GM19468 (cell line): ENCODE measurements at regions not wholly inside any gene's neighbourhood (a gene's known extent, or its start where the extent isn't known, plus 50 kb on each side); places are given as distances from the start of the nearest gene placed in this dataset.

Experiments
- ATAC-seq: cut with Tn5 transposase; IDR thresholded peaks from one replicate; pipeline ENCODE4 v1.9.1; 2021; ENCODE audit warnings: mild to moderate bottlenecking, moderate library complexity, moderate number of reproducible peaks; ENCODE audit not compliant: unreplicated experiment; ENCODE audit errors: extremely low read depth

DNA sequence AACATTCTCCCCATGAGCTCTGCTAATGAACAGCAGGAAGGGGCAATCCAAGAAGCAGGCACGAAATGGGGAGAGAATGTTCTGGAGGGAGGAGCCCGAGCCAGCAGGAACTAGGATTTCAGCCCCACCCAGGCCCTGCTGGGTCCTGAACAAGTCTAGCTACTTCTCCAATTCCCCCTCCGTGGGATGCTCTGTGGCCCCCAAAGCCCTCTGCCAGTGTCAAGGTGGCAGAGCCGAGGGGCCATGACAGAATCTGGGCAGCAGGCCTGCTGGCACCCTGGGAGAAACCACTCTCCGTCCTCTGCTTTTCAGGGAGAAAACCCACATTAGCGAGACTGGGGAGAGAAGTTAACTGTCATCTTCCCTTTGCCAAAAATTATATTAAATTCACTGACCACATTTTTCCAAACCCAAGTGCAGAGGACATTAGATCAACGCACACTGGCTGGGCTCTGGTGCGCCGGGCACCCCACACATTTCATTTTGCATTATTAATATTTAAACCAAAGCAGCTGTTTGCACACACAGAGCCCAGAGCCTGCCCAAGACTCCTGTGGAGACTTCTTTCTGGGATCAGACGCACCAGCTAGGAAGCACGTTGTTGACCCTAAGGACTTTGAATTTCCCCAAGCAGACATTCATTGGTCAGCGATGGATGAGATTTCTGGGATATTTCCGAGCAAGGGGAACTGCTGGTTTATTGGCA lies 80.2 kb upstream of the PKDCC start:
- no peak for ATAC-seq

DNA sequence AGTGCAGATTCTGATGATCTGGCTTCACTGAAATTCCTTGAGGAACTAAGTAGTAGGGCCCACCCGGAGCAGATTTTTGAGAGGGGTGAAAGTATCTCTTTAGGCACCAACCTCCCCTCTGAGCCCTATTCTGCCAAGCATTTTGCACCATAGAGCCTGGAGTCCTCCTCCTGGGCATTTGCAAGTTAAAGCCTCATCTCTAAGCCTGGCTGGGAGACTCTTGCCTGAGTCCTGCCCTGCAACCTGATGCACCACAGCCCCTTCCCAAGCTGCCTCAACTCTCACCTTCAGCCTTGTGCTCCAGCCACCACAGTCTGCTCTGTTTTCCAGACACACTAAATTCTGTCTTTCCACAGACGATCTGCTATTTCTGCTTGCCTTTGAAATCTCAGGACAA lies 79.6 kb upstream of the PKDCC start:
- no peak for ATAC-seq

DNA sequence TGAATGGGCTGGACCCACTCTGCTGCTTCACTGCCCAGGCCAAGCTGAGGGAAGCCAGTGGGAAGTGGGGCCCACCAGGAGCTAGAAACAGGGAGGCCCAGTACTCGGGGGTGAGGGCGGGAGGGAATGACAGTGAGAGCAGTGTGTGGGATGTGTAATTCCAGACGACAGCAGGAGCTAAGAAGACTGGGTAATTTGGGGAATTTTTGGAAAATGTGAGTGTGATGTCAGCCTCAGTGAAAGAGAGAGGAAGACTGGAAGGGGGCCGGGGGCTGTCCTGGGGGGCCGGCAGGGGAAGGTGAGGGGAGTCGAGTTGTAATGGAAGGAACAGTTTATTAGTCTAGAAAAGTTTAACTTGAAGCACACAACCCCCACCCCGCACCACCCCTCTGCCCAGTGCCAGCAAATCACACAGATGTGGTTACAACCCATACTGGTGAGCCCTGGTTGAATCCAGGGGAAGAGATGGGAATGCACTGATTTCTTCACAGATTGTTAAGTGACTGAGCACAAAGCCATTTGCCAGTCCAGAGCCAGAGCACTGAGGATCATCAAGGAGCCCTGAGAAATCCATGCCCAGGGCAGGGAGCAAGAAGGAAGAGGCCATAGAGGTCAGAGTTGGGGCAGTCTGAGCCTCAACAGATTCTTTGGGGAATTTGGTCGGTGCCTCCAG lies 76.7 kb upstream of the PKDCC start:
- no peak for ATAC-seq

DNA sequence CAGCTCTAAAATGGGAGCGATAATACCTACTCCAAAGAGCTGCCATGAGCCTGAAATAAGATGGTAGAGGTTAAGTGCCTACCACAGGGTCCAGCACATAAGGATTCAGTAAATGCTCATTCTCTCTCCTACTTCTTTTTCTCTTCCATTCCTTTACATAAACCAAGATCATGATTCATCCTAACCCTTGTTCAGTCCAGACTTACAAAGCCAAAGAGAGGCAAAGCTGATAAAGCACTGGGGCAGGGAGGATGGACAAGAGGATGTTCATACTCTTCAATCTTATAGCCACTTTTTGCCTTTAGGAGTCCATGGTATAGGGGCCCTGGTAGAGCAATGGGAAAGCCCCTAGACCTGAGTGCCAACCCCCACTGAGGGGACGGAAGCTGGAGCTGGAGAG lies 75.6 kb upstream of the PKDCC start:
- ATAC-seq, result no peak

DNA sequence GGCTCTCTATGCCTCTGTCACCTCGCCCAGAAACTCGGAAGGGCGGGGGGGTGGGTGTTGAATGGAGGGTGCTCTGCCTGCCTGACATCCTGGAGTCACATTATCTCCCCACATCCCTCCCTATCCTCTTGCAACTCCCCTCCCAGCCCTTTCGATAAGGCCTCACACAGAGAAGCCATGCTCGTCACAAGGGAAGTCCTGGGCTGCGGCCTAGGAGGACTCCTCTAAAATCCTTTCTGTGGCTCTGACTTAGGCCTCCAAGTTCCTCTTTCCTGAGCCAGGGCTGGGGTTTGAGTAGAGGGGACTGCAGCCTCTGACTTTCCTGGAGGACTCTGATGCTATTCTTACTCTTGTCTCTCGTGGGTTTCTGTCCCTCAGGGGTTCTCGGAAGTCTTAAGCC lies 75.0 kb upstream of the PKDCC start:
- ATAC-seq, result no peak

DNA sequence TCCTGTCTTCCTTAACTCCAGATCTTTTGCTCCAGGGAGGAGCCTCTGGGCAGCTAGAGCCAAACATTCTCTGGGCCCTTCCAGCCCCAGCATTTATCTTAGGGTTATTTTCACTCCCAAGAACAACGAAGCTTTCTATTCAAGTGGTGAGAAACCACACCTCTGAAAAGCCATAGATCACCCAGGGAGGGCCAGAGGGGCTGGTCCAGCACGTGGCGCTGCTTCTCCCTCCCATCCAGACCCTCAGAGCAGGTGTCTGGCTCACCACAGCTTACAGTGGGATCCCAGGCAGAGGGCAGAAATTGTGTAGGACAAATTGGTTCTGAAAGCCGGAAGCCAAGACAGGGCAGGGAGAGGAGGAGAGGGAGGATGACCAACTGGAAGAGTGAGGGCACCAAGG lies 74.0 kb upstream of the PKDCC start:
- no peak for ATAC-seq

DNA sequence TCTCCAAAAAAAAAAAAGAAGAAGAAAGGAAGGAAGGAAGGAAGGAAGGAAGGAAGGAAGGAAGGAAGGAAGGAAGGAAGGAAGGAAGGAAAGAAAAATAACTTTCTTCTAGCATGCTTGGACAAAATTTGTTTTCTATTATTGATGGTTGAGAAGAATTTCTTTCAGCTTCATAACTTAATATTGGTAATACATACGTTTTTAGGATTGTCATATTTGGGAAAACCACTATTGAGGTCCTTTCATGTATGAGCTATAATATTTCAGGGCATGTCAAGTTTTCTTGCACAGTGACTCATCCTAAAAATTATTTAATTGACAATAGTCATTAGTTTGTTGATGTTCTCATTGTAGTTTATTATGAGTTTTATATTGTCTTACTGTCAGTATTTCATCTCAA lies 66.4 kb upstream of the PKDCC start:
- no peak for ATAC-seq

DNA sequence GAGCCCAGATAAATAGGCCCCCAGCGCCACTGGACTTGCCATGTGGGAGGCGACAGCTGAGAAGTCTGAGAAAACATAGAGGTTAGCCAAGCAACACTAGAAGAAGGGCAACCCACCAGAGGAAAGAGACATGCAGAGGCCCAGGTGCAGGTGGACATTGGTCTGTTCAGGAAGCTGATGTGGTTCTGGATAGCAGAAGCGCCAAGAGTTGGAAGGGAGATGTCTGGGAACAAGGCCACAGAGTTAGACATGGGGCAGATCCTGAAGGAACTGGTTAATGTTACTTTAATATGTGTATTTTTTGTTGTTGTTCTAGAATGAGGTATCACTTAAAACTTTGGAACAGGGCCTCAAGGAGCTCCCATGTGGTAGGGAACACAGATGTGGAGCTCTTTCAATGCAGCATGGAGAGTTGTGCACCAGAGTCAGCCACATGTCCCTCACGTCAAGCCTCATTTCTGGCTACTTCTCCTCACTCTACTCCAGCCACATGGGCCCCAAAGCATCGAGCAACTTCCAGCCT lies 62.2 kb upstream of the PKDCC start:
- ATAC-seq, result no peak

DNA sequence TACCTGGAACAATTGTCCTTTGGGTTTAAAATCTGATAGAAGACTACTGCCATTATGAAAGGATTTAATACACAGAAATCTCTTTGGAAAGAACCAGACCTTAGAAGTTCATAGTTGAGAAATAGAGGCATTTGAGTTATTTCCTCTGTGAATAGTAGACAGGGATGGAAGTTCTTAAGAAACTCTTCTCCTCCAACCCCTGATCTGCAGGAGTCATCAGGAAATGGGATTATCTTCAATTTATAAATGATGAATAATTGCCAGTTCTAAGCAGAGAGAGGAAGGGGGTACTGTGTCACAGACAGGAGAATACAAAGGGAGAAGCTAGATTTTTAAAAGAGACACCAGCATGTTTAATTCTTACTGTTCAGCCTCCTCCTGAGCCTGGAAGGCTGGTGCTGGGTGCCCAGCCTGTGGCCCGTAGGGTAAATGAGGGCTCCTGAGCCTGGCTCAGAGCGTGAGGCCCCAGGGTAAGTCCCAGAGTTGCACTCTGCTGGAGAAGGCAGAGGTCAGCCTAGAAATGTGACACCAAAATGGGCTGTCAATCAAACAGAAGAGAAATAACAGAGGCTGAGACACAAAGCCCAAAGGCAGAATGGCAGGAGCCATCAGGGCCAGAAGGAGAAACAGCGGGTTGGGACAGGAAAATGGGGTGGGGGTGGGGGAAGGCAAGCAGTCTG lies 58.2 kb upstream of the PKDCC start:
- no peak for ATAC-seq

DNA sequence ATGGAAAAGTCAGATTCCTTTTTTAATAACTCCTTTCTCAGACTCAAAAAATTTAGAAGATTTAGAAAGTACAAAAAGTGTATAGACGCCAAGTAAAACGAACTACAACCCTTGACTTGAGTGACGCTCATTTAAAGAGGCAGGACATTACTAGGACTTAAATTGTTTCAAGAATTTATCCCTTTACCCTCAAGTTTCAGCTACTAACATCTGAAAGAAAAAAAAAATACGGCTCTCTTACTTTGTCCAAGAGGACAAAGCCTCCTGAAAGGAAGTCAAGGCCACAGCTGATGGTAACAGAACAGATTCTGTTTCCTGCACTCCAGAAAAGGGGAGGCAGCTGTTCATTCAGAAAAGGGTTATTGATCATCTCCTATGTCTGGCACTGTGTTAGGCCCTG lies 57.6 kb upstream of the PKDCC start:
- no peak for ATAC-seq

DNA sequence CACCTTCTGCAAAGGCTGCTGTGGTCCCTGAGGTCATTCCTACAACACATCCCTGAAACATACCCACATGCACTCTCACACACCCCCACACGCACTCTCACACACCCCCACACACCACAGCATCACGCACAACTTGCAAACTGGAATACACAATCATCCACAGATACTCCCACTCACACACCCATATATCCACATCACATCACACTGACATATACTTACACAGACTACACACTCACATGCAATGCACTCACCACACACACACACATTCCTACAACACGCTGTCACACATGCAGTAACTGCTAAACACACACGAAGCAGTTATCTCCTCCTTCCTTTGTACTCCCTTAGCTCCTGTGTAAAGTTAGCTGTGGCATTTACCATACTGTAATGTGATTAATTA lies 57.1 kb upstream of the PKDCC start:
- no peak for ATAC-seq

DNA sequence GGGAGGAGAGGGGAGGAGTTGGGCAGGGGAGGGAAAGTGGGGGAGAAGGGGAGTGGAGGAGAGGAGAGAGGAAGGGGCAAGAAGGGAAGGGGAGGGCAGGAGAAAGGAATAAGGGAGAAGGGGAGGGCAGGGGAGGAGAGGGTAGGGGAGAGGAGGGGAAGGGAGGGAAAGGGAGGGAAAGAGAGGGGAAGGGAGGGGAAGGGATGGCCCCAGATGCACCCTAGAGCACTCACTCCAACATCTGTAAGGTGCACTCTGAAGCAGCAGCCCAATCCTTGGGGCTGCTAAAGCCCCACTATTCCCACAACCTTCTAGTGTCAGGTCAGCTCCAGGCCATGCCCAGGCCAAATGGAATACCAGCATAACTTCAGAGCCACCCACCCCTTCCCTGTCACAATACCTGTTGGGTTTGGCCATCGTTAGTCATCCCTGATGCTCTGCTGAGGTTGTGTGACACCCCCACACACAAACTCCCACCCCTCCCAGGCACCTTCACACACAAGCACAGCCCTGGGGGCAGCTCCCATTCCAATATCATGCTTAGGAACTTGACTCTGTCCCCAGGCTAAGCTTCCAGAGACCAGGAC lies 55.7 kb upstream of the PKDCC start:
- ATAC-seq, result no peak

DNA sequence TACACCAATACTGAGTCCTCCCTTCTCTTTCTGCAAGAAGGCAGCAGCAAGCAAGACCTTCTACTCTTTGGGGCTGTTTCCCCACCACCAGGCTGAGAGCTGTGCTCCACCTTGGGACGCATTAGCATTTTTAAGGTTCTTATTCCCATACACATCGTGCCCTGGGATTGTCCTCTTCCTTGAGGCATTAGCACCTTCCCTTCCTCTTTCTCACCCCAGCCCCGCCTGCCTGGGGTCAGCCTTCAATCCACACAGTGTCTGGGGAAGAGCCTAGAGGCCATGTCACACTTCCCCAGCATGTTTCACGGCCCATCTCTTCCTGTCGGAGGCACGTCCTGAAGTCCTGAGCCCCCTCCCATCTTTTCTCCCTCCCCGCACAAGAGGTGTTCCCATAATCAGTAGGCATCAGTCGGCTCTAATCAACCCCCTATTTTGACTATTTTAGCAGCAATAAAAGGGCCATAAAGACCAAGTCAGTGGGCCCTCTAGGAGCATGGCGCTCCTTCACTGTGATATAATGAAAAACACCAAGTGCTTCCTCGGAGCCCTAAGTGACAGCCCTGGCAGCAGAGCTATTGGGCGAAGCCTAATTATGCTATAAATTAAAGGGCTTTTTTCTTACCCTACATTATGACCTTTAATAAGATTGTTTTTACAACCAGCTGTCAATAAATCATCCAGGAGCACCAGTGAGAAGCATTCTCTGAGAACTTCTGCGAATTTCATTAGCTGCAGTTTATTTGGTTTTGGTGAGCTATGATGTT lies 55.0 kb upstream of the PKDCC start:
- no peak for ATAC-seq

DNA sequence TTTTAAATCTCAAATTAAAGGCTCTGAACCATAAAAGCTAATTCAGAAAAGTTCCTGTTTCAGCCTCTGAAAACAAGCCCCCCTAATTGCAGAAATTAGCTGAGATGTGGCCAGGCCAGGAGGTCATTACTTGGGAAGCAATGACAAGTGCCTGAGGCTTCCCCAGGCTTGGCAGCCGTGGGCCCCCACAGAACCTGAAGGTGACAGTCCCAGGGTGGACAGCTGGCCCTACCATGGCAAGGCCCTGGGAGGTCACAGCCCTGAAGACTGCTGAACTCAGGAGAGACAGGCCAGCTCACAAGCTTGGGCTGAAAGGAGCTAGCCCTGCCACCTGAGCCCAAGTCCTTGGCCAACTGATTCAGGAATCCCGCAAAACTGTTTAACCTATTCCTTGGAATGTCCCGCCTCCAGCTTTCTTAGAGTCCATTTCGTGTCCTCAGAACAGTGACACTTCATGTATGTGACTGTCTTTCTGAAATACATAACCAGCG lies 54.3 kb upstream of the PKDCC start:
- ATAC-seq, result no peak

DNA sequence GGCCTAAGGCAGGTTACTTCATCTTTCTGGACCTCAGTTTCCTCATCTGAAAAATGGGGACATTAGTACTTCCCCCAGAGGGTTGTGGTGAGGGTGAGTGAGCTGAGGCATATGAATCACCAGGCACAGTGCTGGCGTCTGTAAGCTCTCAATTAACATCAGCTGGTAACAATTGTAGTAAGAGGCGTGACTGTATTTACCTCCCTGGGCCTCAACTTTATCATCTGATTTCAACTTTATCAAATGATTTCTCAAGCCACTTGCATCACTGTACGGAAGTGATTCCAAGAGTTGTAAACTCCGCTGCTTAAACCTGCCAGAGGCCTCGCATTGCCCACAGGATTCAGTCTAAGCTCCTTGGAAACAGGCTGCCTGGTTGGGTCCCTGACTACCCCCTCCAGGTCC lies 53.6 kb upstream of the PKDCC start:
- no peak for ATAC-seq

DNA sequence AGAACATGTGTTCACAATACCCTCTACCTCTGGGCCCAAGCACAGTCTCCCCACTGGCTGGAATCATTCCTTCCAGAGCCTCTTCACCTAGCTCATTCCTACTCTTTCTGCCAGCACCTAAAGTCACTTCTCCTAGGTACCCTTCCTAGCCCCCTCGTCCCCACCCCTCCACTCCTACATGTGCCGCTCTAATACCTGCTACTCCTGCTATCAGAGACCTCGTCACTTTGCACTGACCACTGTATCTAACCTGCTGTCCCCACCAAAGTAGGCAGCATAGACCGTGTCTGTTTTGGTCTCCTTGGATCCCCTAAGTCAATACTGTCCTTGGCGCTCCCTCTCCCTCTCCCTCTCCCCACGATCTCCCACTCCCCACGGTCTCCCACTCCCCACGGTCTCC lies 53.2 kb upstream of the PKDCC start:
- ATAC-seq, result no peak

DNA sequence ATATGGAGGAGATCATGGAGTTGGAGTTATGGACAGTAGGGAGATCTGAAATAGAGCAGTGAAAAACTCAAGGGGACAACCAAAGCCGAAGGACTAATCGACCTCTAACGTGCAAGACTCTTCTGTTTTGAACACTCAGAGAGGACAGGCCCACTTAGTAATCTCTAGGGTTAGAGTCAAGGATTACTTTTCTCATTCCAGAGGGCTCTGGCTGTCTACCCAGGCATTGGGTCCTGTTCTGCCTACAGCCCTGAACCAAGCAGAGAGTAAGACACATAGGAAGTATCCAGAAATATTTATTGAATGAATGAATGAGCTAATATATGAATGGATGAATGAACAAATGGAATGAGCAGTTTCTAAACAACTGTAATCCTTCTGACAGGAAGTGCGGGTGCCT lies 50.3 kb upstream of the PKDCC start:
- ATAC-seq, result no peak
